IMR-90 (cell line): ENCODE measurements at regions not wholly inside any gene's neighbourhood (a gene's known extent, or its start where the extent isn't known, plus 50 kb on each side); places are given as distances from the start of the nearest gene placed in this dataset.

Source experiments
- CEBPB ChIP-seq: IDR thresholded peaks from 2 replicates; pipeline ENCODE4 v1.6.1; 2012; ENCODE audit warnings: low read depth, low read length, improper control_type of control experiment
- CTCF ChIP-seq: conservative IDR thresholded peaks from 2 replicates; pipeline ENCODE4 v1.5.1; 2012; ENCODE audit warnings: mild to moderate bottlenecking, low read depth, low read length, improper control_type of control experiment
- MAFK ChIP-seq: IDR thresholded peaks from 2 replicates; pipeline ENCODE4 v1.6.1; 2012; ENCODE audit warnings: low read depth, low read length, improper control_type of control experiment
- MAZ ChIP-seq: IDR thresholded peaks from 2 replicates; pipeline ENCODE4 v1.6.1; 2012; ENCODE audit warnings: low read depth, mild to moderate bottlenecking, low read length, improper control_type of control experiment, moderate library complexity, borderline replicate concordance
- POLR2A ChIP-seq: IDR thresholded peaks from 2 replicates; pipeline ENCODE4 v1.6.1; 2012; ENCODE audit warnings: mild to moderate bottlenecking, low read depth, low read length
- RCOR1 ChIP-seq: IDR thresholded peaks from 2 replicates; pipeline ENCODE4 v1.6.1; 2012; ENCODE audit warnings: mild to moderate bottlenecking, low read length, improper control_type of control experiment; ENCODE audit not compliant: insufficient replicate concordance
- SMC3 ChIP-seq: fragments of 150-350 bp; IDR thresholded peaks from 2 replicates; pipeline ENCODE4 v1.6.1; 2016; ENCODE audit warnings: low read depth, mild to moderate bottlenecking, antibody characterized with exemption, low read length, moderate library complexity
- TF ChIP-seq, protein P1 (sequence below): fragments of 150-350 bp; IDR thresholded peaks from 2 replicates; pipeline ENCODE4 v1.6.1; 2017; ENCODE audit warnings: mild to moderate bottlenecking, antibody characterized with exemption, low read length, low read depth
- TF ChIP-seq, protein P2 (sequence below): fragments of 150-350 bp; IDR thresholded peaks from 2 replicates; pipeline ENCODE4 v1.6.1; 2016; ENCODE audit warnings: low read depth, mild to moderate bottlenecking, low read length, moderate library complexity, borderline replicate concordance

DNA sequence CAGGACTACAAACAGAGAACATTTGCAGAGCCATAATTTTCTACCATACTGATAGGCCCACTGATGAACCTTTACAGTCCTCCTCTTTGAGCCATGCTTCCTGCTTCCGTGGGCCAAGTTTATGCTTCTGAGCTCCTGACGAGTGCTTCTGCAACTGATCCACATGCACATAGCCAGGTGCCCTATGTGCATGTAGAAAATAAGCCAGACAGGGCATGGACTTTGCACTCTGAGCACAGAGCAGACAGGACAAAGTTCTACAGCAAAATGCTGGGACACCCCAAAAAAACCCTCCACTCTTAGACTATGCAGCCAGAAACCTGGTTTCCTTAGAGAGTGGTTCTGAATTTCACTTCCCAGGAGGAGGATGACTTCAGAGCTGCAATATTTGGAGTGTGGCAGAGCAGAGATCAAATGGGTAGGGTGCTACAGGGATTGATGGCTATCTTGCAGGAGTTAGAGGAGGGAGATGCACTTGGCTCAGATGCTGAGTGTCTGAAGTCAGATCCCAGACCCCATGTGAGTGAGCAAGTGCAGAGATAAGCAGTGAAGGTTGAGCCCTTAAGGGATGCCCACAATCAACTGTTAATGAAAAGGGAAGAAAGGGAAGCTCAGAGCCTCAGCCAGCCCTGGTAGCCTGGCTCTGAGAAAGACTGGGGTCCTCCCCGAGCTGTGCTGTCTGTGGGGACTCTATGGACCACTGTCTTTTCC, 230.9 kb downstream of the DUSP10 start:
- TF ChIP-seq CTCF: no peak
- TF ChIP-seq POLR2A: no peak
- TF ChIP-seq SMC3: no peak
- TF ChIP-seq, protein P1, sequence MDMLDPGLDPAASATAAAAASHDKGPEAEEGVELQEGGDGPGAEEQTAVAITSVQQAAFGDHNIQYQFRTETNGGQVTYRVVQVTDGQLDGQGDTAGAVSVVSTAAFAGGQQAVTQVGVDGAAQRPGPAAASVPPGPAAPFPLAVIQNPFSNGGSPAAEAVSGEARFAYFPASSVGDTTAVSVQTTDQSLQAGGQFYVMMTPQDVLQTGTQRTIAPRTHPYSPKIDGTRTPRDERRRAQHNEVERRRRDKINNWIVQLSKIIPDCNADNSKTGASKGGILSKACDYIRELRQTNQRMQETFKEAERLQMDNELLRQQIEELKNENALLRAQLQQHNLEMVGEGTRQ: no peak
- TF ChIP-seq, protein P2, sequence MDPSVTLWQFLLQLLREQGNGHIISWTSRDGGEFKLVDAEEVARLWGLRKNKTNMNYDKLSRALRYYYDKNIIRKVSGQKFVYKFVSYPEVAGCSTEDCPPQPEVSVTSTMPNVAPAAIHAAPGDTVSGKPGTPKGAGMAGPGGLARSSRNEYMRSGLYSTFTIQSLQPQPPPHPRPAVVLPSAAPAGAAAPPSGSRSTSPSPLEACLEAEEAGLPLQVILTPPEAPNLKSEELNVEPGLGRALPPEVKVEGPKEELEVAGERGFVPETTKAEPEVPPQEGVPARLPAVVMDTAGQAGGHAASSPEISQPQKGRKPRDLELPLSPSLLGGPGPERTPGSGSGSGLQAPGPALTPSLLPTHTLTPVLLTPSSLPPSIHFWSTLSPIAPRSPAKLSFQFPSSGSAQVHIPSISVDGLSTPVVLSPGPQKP: no peak
- TF ChIP-seq MAFK: no peak
- TF ChIP-seq CEBPB: no peak
- no peak for TF ChIP-seq MAZ
- no peak for TF ChIP-seq RCOR1
